MCF 10A (cell line): ENCODE measurements at regions not wholly inside any gene's neighbourhood (a gene's known extent, or its start where the extent isn't known, plus 50 kb on each side); places are given as distances from the start of the nearest gene placed in this dataset.

Experiments used
- BruUV-seq: library from RNA; stranded (reverse); fragments of 400-500 nt; replicated peaks from 2 replicates; lab custom pipeline; 2021; lab: Mats Ljungman, UMichigan
- CTCF ChIA-PET: fragments of 300-600 bp; sonication (Branson Sonifier 250); formaldehyde crosslinking; extraction: SDS; loops from one replicate; lab custom pipeline; 2021; ENCODE audit warnings: antibody characterized with exemption, inconsistent platforms; lab: Yijun Ruan, JAX
- POLR2A ChIA-PET: fragments of 300-600, 350-650 bp; sonication (Branson Sonifier 250); formaldehyde crosslinking; extraction: SDS; loops from one replicate; lab custom pipeline; 2020; ENCODE audit warnings: antibody characterized with exemption, inconsistent platforms; lab: Yijun Ruan, JAX
- DNase-seq: peaks from one replicate; pipeline ENCODE4 v3.0.0-alpha.2; 2018; ENCODE audit not compliant: unreplicated experiment
- H3K27ac Mint-ChIP-seq: one replicate; pipeline ENCODE4 v1.8.0; 2022; ENCODE audit warnings: mild to moderate bottlenecking, low read depth, mixed read lengths; ENCODE audit not compliant: unreplicated experiment
- H3K27me3 Mint-ChIP-seq: one replicate; pipeline ENCODE4 v1.8.0; 2022; ENCODE audit warnings: mixed read lengths; ENCODE audit not compliant: insufficient read depth, unreplicated experiment
- H3K36me3 Mint-ChIP-seq: one replicate; pipeline ENCODE4 v1.8.0; 2022; ENCODE audit warnings: mild to moderate bottlenecking, moderate library complexity, mixed read lengths; ENCODE audit not compliant: insufficient read depth, unreplicated experiment
- H3K4me1 Mint-ChIP-seq: one replicate; pipeline ENCODE4 v1.8.0; 2022; ENCODE audit warnings: mixed read lengths; ENCODE audit not compliant: insufficient read depth, unreplicated experiment
- H3K4me3 Mint-ChIP-seq: one replicate; pipeline ENCODE4 v1.8.0; 2022; ENCODE audit warnings: mild to moderate bottlenecking, moderate library complexity, mixed read lengths; ENCODE audit not compliant: unreplicated experiment
- H3K9me3 Mint-ChIP-seq: one replicate; pipeline ENCODE4 v1.8.0; 2022; ENCODE audit warnings: mixed read lengths; ENCODE audit not compliant: unreplicated experiment
- CTCF ChIP-seq: fragments of 200-600 bp; IDR thresholded peaks from one replicate; pipeline ENCODE4 v1.8.0; 2022; ENCODE audit warnings: antibody characterized with exemption, mild to moderate bottlenecking; ENCODE audit not compliant: unreplicated experiment
- intact Hi-C: fragments of 100-400 bp; cut with micrococcal nuclease; formaldehyde crosslinking; loops from 2 replicates; pipeline ENCODE4 v1.14.1; 2022

- H3K9me3 Mint-ChIP-seq = no peaks in the 10 kb centered on the region
- H3K4me3 Mint-ChIP-seq = no peak overlapping the region
- peaks cover 47% of the 10 kb centered on the region for H3K27me3 Mint-ChIP-seq
- POLR2A ChIA-PET = no interaction called here
- H3K36me3 Mint-ChIP-seq = peaks cover 10% of the 10 kb centered on the region
- DNase-seq = no peak
- no peak for TF ChIP-seq CTCF
- BruUV-seq = no TSS peak
- intact Hi-C loops = no loop called here
- CTCF ChIA-PET = no interaction called here
- no peak overlapping the region for H3K27ac Mint-ChIP-seq
- H3K4me1 Mint-ChIP-seq = no peaks in the 10 kb centered on the region
Measured at GRCh38 chrX:39625810-39626209, 471.9 kb downstream of the BCOR start.

GRCh38 chrX:39626749-39627148, 471.0 kb downstream of the BCOR start:
- Mint-ChIP-seq H3K27ac (no peak overlapping the region), H3K4me3 (no peak overlapping the region), H3K4me1 (no peaks in the 10 kb centered on the region), H3K27me3 (peaks cover 52% of the 10 kb centered on the region), H3K9me3 (no peaks in the 10 kb centered on the region), H3K36me3 (peaks cover 10% of the 10 kb centered on the region)
- POLR2A ChIA-PET = no interaction called here
- CTCF ChIA-PET = no interaction called here
- no TSS peak for BruUV-seq
- no peak for DNase-seq
- intact Hi-C loops = no loop called here
- TF ChIP-seq CTCF = no peak

- TF ChIP-seq CTCF = no peak
- H3K9me3 Mint-ChIP-seq = no peaks in the 10 kb centered on the region
- no peak overlapping the region for H3K4me3 Mint-ChIP-seq
- intact Hi-C loops = no loop called here
- H3K27ac Mint-ChIP-seq = no peak overlapping the region
- ChIA-PET CTCF (no interaction called here), POLR2A (no interaction called here)
- H3K27me3 Mint-ChIP-seq = peaks cover 52% of the 10 kb centered on the region
- BruUV-seq = no TSS peak
- peaks cover 10% of the 10 kb centered on the region for H3K36me3 Mint-ChIP-seq
- no peaks in the 10 kb centered on the region for H3K4me1 Mint-ChIP-seq
- no peak for DNase-seq
Measured at GRCh38 chrX:39627257-39627656, 470.5 kb downstream of the BCOR start.

- no peak for TF ChIP-seq CTCF
- no TSS peak for BruUV-seq
- ChIA-PET CTCF (interaction anchor here (1.4 kb wide), 1 partner anchor 23 kb away, joined by 3 read pairs; no protein-coding TSS in a partner anchor), POLR2A (no interaction called here)
- DNase-seq = peak; percentile 22
- Mint-ChIP-seq H3K27ac (no peak overlapping the region), H3K36me3 (peaks cover 10% of the 10 kb centered on the region), H3K4me1 (no peaks in the 10 kb centered on the region), H3K4me3 (no peak overlapping the region), H3K9me3 (no peaks in the 10 kb centered on the region), H3K27me3 (peaks cover 58% of the 10 kb centered on the region)
- intact Hi-C loops = no loop called here
Measured at GRCh38 chrX:39629001-39629400, 468.8 kb downstream of the BCOR start.
